Neural cell (in vitro differentiated cells): ENCODE measurements at regions not wholly inside any gene's neighbourhood (a gene's known extent, or its start where the extent isn't known, plus 50 kb on each side); places are given as distances from the start of the nearest gene placed in this dataset.

Experiments used
- CTCF ChIP-seq: fragments of 450-650 bp; IDR thresholded peaks from 2 replicates; pipeline ENCODE4 v1.5.1; 2014; ENCODE audit warnings: antibody characterized with exemption, mild to moderate bottlenecking, moderate library complexity; ENCODE audit not compliant: poor library complexity, severe bottlenecking
- EZH2 ChIP-seq: fragments of 200-600, 300-800 bp; shearing (Covaris generic), sonication (generic); IDR thresholded peaks from 2 replicates; pipeline ENCODE4 v1.6.1; 2014; ENCODE audit warnings: antibody characterized with exemption, low read length, borderline replicate concordance, mild to moderate bottlenecking; ENCODE audit not compliant: insufficient read depth, poor library complexity, severe bottlenecking
- POLR2AphosphoS5 ChIP-seq: IDR thresholded peaks from 2 replicates; pipeline ENCODE4 v1.6.1; 2012
- SMC3 ChIP-seq: fragments of 450-650 bp; conservative IDR thresholded peaks from 2 replicates; pipeline ENCODE4 v1.6.1; 2014; ENCODE audit warnings: antibody characterized with exemption, mild to moderate bottlenecking, moderate library complexity; ENCODE audit not compliant: poor library complexity
- TAF1 ChIP-seq: IDR thresholded peaks from 2 replicates; pipeline ENCODE4 v1.6.1; 2012; ENCODE audit warnings: low read depth
- TF ChIP-seq, protein P1 (sequence below): IDR thresholded peaks from 2 replicates; pipeline ENCODE4 v1.6.1; 2012; ENCODE audit warnings: borderline replicate concordance

DNA sequence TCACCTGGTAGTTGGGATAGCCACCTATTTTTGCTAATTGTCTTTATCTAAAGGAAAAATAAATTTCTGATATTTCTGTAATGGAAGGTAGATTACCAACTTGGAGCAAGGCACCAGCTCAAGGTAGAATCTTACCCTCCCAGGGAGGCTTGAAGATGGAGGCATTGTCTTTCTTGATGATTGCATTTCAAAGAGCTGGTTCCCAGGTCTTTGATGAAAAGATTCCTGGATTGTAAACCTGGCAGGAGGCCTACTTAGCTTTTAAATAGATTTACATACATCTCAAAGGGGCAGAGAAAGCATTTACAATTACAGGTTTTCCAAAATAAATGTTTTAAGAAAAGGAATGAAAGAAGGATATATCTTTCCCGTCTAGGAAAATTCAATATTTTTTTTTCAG lies 729.2 kb downstream of the LRFN5 start:
- no peak for TF ChIP-seq CTCF
- no peak for TF ChIP-seq EZH2
- no peak for TF ChIP-seq POLR2AphosphoS5
- no peak for TF ChIP-seq TAF1
- TF ChIP-seq SMC3: no peak
- TF ChIP-seq, protein P1, sequence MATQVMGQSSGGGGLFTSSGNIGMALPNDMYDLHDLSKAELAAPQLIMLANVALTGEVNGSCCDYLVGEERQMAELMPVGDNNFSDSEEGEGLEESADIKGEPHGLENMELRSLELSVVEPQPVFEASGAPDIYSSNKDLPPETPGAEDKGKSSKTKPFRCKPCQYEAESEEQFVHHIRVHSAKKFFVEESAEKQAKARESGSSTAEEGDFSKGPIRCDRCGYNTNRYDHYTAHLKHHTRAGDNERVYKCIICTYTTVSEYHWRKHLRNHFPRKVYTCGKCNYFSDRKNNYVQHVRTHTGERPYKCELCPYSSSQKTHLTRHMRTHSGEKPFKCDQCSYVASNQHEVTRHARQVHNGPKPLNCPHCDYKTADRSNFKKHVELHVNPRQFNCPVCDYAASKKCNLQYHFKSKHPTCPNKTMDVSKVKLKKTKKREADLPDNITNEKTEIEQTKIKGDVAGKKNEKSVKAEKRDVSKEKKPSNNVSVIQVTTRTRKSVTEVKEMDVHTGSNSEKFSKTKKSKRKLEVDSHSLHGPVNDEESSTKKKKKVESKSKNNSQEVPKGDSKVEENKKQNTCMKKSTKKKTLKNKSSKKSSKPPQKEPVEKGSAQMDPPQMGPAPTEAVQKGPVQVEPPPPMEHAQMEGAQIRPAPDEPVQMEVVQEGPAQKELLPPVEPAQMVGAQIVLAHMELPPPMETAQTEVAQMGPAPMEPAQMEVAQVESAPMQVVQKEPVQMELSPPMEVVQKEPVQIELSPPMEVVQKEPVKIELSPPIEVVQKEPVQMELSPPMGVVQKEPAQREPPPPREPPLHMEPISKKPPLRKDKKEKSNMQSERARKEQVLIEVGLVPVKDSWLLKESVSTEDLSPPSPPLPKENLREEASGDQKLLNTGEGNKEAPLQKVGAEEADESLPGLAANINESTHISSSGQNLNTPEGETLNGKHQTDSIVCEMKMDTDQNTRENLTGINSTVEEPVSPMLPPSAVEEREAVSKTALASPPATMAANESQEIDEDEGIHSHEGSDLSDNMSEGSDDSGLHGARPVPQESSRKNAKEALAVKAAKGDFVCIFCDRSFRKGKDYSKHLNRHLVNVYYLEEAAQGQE: no peak
